ENCODE measurements at regions not wholly inside any gene's neighbourhood (a gene's known extent, or its start where the extent isn't known, plus 50 kb on each side); places are given as distances from the start of the nearest gene placed in this dataset.

DNA sequence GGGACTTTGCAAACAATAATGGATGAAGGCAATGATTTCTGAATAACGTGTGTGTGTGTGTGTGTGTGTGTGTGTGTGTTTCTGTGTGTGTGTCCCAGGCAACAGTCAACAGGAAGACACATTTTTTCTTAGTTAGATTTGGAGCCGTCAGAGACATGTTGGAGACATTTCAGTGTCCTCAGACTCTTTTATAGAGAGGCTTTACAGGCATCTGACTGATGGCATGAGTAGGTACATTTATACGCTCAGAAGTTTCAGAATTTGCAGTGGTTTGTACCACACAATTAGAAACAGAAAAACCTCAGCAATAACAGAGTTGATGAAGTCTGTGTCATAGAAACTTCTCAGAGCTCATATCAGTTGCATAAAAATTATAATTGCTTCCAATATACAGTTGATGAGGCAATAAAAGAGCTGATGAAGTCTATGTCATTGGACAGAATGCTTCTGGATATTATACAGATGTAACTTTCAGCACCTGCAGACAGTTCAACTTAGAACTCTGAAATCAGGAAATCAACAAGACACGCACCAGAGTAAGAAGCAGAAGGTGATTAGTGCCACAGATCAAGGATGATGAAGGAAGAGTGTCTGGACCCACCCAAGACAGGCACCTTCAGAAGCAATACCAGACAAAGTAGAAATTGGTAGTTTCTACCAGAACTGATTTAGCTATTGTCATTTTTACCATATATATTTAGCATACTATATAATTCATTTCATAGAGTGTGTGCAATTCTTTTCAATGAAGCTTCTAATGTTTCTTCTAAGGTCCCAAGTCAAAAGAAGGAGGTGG, 104.5 kb upstream of the LYZL1 start:
- DNase-seq = no peak
- intact Hi-C loops (cut with DNase I) = no loop called here

DNA sequence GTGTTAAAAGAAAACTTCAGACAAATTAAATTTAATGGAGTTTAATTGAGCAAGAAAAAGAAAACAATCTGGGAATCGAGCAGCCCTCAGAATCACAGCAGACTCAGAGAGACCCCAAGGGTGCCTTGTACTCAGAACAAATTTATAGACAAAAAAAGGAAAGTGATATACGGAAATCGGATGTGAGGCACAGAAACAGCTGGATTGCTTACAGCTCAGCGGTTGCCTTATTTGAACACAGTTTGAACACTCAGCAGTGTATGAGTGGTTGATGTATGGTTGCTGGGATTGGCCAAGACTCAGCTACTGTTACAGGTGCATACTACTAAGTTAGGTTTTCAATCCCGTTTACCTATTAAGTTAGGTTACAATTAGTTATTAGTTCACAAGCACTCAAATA, 103.8 kb upstream of the LYZL1 start:
- DNase-seq = no peak
- intact Hi-C loops (cut with DNase I) = no loop called here

DNA sequence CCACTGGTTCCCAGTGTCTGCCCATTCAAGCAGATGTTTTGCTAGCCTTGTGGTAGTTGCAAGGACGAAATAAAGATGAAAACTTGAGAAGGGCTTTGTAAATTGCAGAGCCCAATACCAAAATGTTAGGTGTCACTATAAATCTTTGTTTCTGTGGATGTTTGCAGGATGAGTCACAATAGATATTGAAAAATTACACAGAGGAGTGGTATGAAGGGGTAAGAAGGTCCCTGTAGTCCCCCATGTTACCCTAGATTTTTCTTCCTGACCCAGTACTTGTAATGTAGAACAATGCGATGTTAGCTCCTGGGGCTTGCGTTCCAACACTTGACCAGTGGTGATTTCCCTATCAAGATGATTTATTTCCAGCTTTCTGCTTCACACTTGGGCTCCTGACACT, 102.6 kb upstream of the LYZL1 start:
- intact Hi-C loops (cut with DNase I) = no loop called here
- no peak for DNase-seq

DNA sequence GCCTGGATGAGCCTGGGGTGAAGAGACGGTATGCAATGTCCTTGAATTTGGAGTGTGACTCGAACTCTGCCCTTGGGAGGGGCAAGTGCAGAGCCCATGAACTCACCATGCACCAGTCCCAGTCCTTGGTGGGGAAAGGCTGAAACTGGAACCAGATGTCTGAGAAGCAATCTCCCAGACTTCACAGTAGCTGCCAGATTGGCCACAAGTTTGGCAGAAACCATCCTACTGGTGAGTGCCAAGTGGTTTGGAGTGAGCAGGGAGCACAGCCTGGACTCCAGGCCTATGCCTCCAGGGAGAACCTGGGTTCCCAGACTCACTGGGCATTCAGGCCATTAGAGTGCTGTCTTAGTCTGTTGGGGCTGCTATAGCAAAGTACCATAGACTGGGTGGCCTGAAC, 99.6 kb upstream of the LYZL1 start:
- no peak for DNase-seq
- intact Hi-C loops (cut with DNase I) = no loop called here

DNA sequence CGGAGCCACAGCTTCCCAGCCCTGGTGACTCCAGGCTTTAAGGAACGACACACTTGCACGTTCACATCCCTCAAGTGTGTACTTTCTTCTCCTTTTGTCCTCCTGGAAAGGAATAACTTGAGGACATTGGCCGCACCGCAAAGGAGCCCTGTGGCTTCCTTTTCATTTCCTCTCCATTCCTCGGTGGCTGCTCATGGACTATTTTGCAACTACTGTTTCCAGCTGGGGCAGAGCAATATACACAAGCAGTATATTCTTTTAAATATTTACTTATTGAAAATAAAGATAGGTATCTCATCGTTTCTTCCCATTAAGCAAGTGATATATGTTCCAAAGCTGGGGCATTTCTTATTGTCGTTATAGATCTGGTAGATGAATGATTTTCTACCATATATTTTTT, 97.2 kb upstream of the LYZL1 start:
- intact Hi-C loops (cut with DNase I) = no loop called here
- no peak for DNase-seq

GRCh38 chr10:29199339-29199738, 89.5 kb upstream of the LYZL1 start:
- intact Hi-C loops (cut with DNase I) = no loop called here
- no peak for DNase-seq

DNA sequence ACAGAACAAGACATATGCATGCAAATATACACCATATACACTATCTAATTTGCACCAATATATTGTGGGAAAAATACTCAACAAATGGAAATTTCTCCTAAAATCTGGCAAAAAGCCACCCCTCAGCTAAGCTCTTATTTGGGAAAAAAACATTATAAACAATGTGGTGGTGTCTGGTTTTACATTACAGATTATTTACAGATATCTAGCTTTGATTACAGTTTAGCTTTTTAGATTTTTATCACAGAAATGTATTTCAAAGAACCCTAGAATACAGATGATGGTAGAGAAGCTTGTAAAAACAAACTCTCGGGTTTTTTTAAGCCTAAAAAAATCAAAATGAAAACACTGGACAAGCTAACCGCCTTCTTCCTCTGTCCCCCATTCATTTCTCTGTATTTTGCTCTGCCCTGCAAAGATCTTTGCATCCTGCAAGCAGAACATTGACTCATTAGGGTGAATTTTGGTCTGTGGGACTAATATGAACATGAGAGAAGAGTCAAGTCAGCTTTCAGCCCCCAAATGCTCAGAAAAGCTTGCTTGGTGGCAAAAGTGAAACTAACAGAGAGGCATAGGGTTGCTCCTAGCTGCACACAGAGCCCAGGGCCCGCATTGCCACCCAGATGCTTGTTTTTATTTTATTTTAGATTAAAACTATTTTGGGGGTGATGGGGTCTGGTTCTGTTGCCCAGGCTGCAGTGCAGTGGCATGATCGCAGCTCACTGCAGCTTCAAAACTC, 88.8 kb upstream of the LYZL1 start:
- intact Hi-C loops (cut with DNase I) = no loop called here
- no peak for DNase-seq

DNA sequence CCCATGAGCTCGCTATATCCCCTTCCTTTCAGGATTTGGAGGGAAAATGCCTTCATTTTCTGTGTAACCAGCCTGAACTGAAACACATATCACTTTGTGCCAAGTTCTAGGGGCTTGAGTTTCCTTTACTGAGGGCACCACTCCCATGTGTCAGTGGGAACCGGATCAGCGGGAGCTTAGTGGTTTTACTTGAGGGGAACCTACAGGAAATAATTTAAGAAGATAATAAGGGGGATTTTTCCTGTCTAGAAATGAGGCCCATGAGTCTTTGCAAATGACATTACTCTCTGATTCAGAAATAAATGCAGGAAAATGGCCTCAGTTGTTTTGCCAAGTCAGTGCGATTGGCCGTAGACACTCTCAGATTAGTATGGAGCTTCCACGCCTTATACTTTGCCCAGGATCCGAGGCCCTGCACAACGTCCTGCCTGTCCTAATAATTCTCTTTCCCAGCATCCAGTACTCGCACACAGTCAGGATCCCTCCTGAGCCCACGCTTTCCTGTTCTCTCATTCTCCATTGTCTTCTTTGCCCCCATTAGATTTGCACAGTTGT, 86.4 kb upstream of the LYZL1 start:
- intact Hi-C loops (cut with DNase I) = no loop called here
- no peak for DNase-seq

GRCh38 chr10:29203432-29203831, 85.4 kb upstream of the LYZL1 start:
- intact Hi-C loops (cut with DNase I) = no loop called here
- no peak for DNase-seq

GRCh38 chr10:29204070-29204800, 84.6 kb upstream of the LYZL1 start:
- DNase-seq = no peak
- intact Hi-C loops (cut with DNase I) = no loop called here

DNA sequence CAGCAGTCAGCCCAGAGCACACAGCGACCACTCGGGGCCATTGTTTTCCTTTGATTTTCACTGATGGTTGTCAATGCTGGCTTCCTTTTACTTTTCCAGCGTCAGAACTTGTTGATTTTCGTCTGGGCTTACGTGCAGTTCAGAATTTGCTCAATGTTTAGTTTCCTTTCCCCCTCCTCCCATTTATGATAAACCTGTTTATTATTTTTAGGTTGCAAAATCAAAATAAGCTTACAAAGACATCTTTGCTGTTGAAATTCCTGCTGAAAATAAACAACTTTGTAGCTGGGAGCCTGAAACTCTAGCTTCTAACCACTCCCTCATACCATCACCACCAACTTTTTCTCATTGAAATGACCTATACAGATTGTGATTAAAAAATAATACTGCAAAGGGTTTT, 83.1 kb upstream of the LYZL1 start:
- intact Hi-C loops (cut with DNase I) = no loop called here

GRCh38 chr10:29208845-29209244, 80.0 kb upstream of the LYZL1 start:
- DNase-seq = no peak
- intact Hi-C loops (cut with DNase I) = no loop called here

More for the DNA sequence above, 83.1 kb upstream of the LYZL1 start:
- DNase-seq = no peak

GRCh38 chr10:29209830-29210229, 79.0 kb upstream of the LYZL1 start:
- intact Hi-C loops (cut with DNase I) = no loop called here
- DNase-seq = no peak

DNA sequence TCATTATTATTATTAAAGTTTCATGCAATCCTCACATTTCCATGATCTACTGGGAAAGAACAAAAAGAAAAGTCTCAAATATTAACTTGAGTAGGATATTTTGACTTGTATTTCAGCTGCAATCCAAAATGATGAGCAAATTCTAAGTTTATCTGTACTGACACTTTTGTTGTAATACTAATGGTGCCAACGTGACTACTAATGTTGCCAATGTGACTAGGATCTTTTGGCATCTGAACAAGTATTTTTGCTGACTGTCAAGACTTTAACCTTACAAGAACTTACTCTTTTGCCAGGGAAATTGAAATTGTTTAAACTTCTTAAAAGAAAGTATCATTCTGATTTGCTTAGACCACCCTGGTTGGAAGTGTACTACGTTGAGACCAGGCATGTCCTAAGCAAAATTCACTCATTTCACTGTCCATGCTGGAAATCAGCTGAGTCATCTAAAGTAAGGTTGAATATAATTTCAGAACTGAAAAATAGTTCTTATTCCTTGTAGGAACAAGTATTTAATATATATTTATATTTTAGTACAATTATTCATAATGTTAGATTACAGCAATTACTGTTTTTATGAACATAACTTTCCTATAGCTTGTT, 78.5 kb upstream of the LYZL1 start:
- intact Hi-C loops (cut with DNase I) = no loop called here
- no peak for DNase-seq

DNA sequence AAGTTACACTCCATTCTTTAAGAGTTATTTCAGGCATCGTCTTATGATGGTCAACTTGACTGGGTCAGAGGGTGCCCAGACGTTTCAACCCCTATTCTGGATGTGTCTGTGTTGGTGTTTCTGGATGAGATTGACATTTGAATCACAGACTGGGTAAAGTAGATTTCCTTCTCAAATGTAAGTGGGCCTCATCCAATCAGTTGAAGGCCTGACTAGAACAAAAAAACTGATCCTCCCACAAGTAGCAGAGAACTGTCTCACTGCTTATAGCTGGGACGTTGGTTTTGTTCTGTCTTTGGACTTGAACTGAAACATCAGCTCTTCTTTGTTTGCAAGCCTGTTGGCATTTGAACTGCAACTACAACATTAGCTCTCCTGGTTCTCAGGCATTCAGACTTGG, 76.3 kb upstream of the LYZL1 start:
- intact Hi-C loops (cut with DNase I) = no loop called here
- DNase-seq = no peak

DNA sequence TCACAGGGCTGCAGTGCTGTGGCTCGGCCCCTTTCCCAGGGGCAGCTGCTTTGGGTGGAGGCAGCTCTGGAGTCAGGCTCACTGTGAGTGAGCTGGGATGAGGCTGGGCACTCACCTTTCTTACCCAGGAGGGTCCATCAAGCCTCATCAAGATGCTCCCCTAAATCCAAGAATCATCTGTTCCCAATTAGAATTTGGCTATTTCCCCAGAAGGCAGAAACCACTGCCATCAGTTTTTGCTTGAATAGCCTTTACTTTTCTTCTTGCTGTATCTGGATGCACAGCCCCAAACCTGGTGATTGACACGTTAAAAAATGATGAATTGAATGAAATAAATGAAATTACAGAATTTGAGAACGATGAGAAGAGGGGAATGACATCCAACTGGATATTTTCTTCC, 74.3 kb upstream of the LYZL1 start:
- peak in 1 of 42 donors; percentile 21 for DNase-seq
- intact Hi-C loops (cut with DNase I) = no loop called here

- no peak for DNase-seq
- intact Hi-C loops (cut with DNase I) = no loop called here
Measured at GRCh38 chr10:29217292-29217738, 71.6 kb upstream of the LYZL1 start.

DNA sequence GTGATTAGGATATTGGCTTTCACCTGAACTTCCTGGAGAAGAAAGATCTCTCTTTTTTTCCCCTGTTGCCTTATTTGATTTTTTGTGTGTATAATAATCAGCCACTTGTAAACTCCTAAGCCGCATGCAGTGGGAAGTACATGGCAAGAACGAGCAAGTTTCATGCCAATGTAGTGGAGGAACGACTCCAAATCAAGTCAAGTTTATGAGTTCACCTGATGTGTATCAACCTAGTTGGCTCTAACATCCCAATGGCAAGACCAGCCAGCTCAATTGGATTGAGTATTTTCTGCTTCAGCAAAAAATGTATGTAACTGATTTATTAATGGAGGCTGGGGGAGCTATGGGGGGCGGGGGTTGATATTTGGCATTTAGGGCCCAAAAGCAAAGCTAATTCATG, 65.5 kb upstream of the LYZL1 start:
- intact Hi-C loops (cut with DNase I) = no loop called here
- DNase-seq = no peak

DNA sequence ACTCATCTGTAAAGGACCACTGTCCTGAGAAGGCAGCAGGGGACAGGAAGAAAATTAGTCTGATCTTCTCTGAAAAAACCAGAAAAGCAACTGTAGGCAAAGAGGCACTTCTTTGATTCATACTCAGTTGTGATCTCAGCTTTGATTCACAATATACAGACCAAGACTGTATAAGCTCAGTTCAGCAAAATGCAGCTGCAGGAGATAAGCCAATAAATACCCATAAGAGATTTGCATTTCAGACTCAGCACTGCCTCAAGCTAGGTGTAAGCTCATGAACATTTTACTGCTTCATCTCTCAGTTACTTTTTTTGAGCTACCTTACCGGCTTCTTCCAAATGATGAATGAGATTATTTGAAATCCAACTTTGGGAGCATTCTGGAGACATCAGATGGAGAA, 64.2 kb upstream of the LYZL1 start:
- intact Hi-C loops (cut with DNase I) = no loop called here
- DNase-seq = no peak

GRCh38 chr10:29227201-29227600, 61.7 kb upstream of the LYZL1 start:
- intact Hi-C loops (cut with DNase I) = no loop called here
- DNase-seq = no peak
